ENCODE measurements at regions not wholly inside any gene's neighbourhood (a gene's known extent, or its start where the extent isn't known, plus 50 kb on each side); places are given as distances from the start of the nearest gene placed in this dataset.

DNA sequence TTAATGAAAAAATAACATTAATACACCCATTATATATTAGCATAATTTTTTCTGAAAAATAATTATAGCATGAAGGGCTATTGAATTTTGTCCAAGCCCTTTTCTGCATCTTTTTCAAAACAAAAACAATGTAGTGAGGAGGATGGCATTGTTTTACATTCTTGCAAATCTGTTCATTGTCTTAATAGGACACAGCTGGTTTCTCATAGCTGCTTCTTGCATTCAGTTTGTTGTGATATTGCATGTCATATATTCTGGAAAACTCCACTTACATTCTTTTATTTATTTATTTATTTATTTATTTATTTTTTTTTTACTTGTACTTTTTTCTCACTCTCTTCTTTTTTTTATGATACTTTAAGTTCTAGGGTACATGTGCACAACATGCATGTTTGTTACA, 107.4 kb downstream of the NR1D2 start:
- TF ChIP-seq ESRRG (CRISPR knock-in tag; IDR thresholded peaks at IDR 0.05) (no peak), PPARA (CRISPR knock-in tag; IDR thresholded peaks at IDR 0.05; ENCODE audit: borderline replicate concordance) (no peak)
